ENCODE measurements at regions not wholly inside any gene's neighbourhood (a gene's known extent, or its start where the extent isn't known, plus 50 kb on each side); places are given as distances from the start of the nearest gene placed in this dataset.

- no peak for TF ChIP-seq CREB1 (CRISPR knock-in tag; IDR thresholded peaks at IDR 0.05; ENCODE audit: low read depth)
- no peak for TF ChIP-seq NANOG (IDR thresholded peaks at IDR 0.05; ENCODE audit: borderline replicate concordance)
- TF ChIP-seq REST (IDR thresholded peaks at IDR 0.05; ENCODE audit: unreplicated experiment) = no peak
- TF ChIP-seq EZH2 (IDR thresholded peaks at IDR 0.05; ENCODE audit: low read depth, unreplicated experiment) = no peak
- TF ChIP-seq CTCF (conservative IDR thresholded peaks at IDR 0.05; ENCODE audit: low read depth in 2 of 2) = no peak
- no peak for TF ChIP-seq JUNB (IDR thresholded peaks at IDR 0.05; ENCODE audit: unreplicated experiment)
- TF ChIP-seq EZH2phosphoT487 (IDR thresholded peaks at IDR 0.05; ENCODE audit: unreplicated experiment) = no peak
- TF ChIP-seq ZNF114 (CRISPR knock-in tag; IDR thresholded peaks at IDR 0.05) = no peak
Observed at GRCh38 chr2:200255549-200255948, 50.9 kb upstream of the SPATS2L start (continued).

Measured in GM23338 (cell line).